H9 (cell line): ENCODE measurements at regions not wholly inside any gene's neighbourhood (a gene's known extent, or its start where the extent isn't known, plus 50 kb on each side); places are given as distances from the start of the nearest gene placed in this dataset.
"Not testable (repeated sequence)": the region's sequence is repeated elsewhere in the genome, so short reads cannot be mapped to it uniquely, and the experiment has no call there.

Experiments
- DNase-seq: peaks from one replicate; pipeline ENCODE4 v3.0.0-alpha.2; 2017
- H2AFZ ChIP-seq: one replicate; pipeline ENCODE4 v1.6.1; 2013; ENCODE audit warnings: mild to moderate bottlenecking, low read length, control low read depth, moderate library complexity
- H2AK5ac ChIP-seq: 2 replicates; pipeline ENCODE4 v1.6.1; 2013; ENCODE audit warnings: low read length, control low read depth, mixed read lengths; ENCODE audit not compliant: insufficient read length
- H2BK120ac ChIP-seq: one replicate; pipeline ENCODE4 v1.6.1; 2013; ENCODE audit warnings: low read depth, mild to moderate bottlenecking, low read length, control low read depth, inconsistent platforms; ENCODE audit not compliant: poor library complexity, severe bottlenecking
- H2BK12ac ChIP-seq: 2 replicates; pipeline ENCODE4 v1.6.1; 2013; ENCODE audit warnings: low read length, control low read depth, mixed read lengths, low read depth; ENCODE audit not compliant: insufficient read length
- H2BK15ac ChIP-seq: 2 replicates; pipeline ENCODE4 v1.6.1; 2013; ENCODE audit warnings: low read depth, low read length, control low read depth
- H2BK20ac ChIP-seq: one replicate; pipeline ENCODE4 v1.6.1; 2013; ENCODE audit warnings: low read depth, mild to moderate bottlenecking, low read length, control low read depth, inconsistent platforms; ENCODE audit not compliant: poor library complexity, severe bottlenecking
- H2BK5ac ChIP-seq: 2 replicates; pipeline ENCODE4 v1.6.1; 2013; ENCODE audit warnings: low read length, control low read depth, mixed read lengths; ENCODE audit not compliant: insufficient read length
- H3K14ac ChIP-seq: 2 replicates; pipeline ENCODE4 v1.6.1; 2013; ENCODE audit warnings: low read length, control low read depth; ENCODE audit not compliant: insufficient read depth
- H3K18ac ChIP-seq: 2 replicates; pipeline ENCODE4 v1.6.1; 2013; ENCODE audit warnings: low read depth, mild to moderate bottlenecking, mixed read lengths, low read length, control low read depth; ENCODE audit not compliant: insufficient read length
- H3K23ac ChIP-seq: 2 replicates; pipeline ENCODE4 v1.6.1; 2013; ENCODE audit warnings: low read length, control low read depth, mixed read lengths, low read depth; ENCODE audit not compliant: insufficient read length
- H3K23me2 ChIP-seq: 2 replicates; pipeline ENCODE4 v1.6.1; 2013; ENCODE audit warnings: low read depth, mild to moderate bottlenecking, mixed read lengths, low read length, control low read depth; ENCODE audit not compliant: insufficient read length, poor library complexity, severe bottlenecking
- H3K27ac ChIP-seq: 2 replicates; pipeline ENCODE4 v1.5.1; 2013; ENCODE audit warnings: low read length, control low read depth, mixed read lengths, low read depth; ENCODE audit not compliant: insufficient read length
- H3K27me3 ChIP-seq: 2 replicates; pipeline ENCODE4 v1.6.1; 2013; ENCODE audit warnings: low read length, control low read depth, inconsistent platforms; ENCODE audit not compliant: insufficient read depth
- H3K4ac ChIP-seq: 2 replicates; pipeline ENCODE4 v1.6.1; 2013; ENCODE audit warnings: low read depth, mild to moderate bottlenecking, control low read depth, inconsistent platforms, low read length, moderate library complexity
- H3K4me1 ChIP-seq: 2 replicates; pipeline ENCODE4 v1.6.1; 2013; ENCODE audit warnings: low read length, control low read depth, inconsistent platforms; ENCODE audit not compliant: insufficient read depth
- H3K4me2 ChIP-seq: 2 replicates; pipeline ENCODE4 v1.6.1; 2013; ENCODE audit warnings: low read length, control low read depth, mixed read lengths; ENCODE audit not compliant: insufficient read length, insufficient read depth
- H3K56ac ChIP-seq: 2 replicates; pipeline ENCODE4 v1.6.1; 2013; ENCODE audit warnings: low read depth, mild to moderate bottlenecking, mixed read lengths, low read length, control low read depth; ENCODE audit not compliant: insufficient read length
- H3K79me1 ChIP-seq: 2 replicates; pipeline ENCODE4 v1.6.1; 2013; ENCODE audit warnings: low read depth, mild to moderate bottlenecking, moderate library complexity, low read length, control low read depth, inconsistent platforms; ENCODE audit not compliant: insufficient read depth, poor library complexity, severe bottlenecking
- H3K79me2 ChIP-seq: 2 replicates; pipeline ENCODE4 v1.6.1; 2013; ENCODE audit warnings: low read length, control low read depth, inconsistent platforms; ENCODE audit not compliant: insufficient read depth
- H3K9ac ChIP-seq: 2 replicates; pipeline ENCODE4 v1.6.1; 2013; ENCODE audit warnings: low read length, control low read depth, mixed read lengths; ENCODE audit not compliant: insufficient read length; ENCODE audit errors: extremely low read depth
- H3K9me3 ChIP-seq: one replicate; pipeline ENCODE4 v1.6.1; 2013; ENCODE audit warnings: low read depth, low read length, inconsistent platforms; ENCODE audit not compliant: control insufficient read depth
- H3T11ph ChIP-seq: one replicate; pipeline ENCODE4 v1.6.1; 2013; ENCODE audit warnings: mild to moderate bottlenecking, low read length, control low read depth, inconsistent platforms
- H4K20me1 ChIP-seq: one replicate; pipeline ENCODE4 v1.6.1; 2013; ENCODE audit not compliant: control insufficient read depth, insufficient read length, insufficient read depth
- H4K5ac ChIP-seq: 2 replicates; pipeline ENCODE4 v1.6.1; 2013; ENCODE audit warnings: low read depth, mild to moderate bottlenecking, mixed read lengths, low read length, control low read depth; ENCODE audit not compliant: insufficient read length
- H4K8ac ChIP-seq: replicated peaks from 2 replicates; pipeline ENCODE4 v1.6.1; 2013; ENCODE audit warnings: low read length, control low read depth, mixed read lengths, low read depth; ENCODE audit not compliant: insufficient read length
- H4K91ac ChIP-seq: 2 replicates; pipeline ENCODE4 v1.6.1; 2013; ENCODE audit warnings: low read depth, mild to moderate bottlenecking, moderate library complexity, mixed read lengths, low read length, control low read depth; ENCODE audit not compliant: insufficient read length
- H3K27ac Mint-ChIP-seq, 3 experiments: 2 replicates in 2 of 3; 3 replicates in 1 of 3; pipeline ENCODE4 v1.8.0; 2020 to 2021; ENCODE audit warnings: mixed read lengths in 3 of 3, mild to moderate bottlenecking in 1 of 3, moderate library complexity in 1 of 3
- H3K27me3 Mint-ChIP-seq: 2 replicates; pipeline ENCODE4 v1.8.0; 2021; ENCODE audit warnings: low read depth, mild to moderate bottlenecking, moderate library complexity, mixed read lengths
- H3K36me3 Mint-ChIP-seq, 3 experiments: 2 replicates in 2 of 3; 3 replicates in 1 of 3; pipeline ENCODE4 v1.8.0; 2020 to 2021; ENCODE audit warnings: low read depth in 3 of 3, mixed read lengths in 3 of 3; ENCODE audit not compliant: insufficient read depth in 1 of 3
- H3K4me1 Mint-ChIP-seq, 2 experiments: 2 replicates each; pipeline ENCODE4 v1.8.0; 2020; ENCODE audit warnings: mixed read lengths in 2 of 2
- H3K4me3 Mint-ChIP-seq, 2 experiments: 2 replicates in 1 of 2; 3 replicates in 1 of 2; pipeline ENCODE4 v1.8.0; 2020 to 2021; ENCODE audit warnings: mild to moderate bottlenecking in 2 of 2, mixed read lengths in 2 of 2, moderate library complexity in 1 of 2
- H3K9me3 Mint-ChIP-seq, 2 experiments: 2 replicates in 1 of 2; 3 replicates in 1 of 2; pipeline ENCODE4 v1.8.0; 2020; ENCODE audit warnings: mild to moderate bottlenecking in 2 of 2, mixed read lengths in 2 of 2, moderate library complexity in 1 of 2
- CTCF ChIP-seq: fragments of 200-600 bp; sonication (generic); conservative IDR thresholded peaks from 3 replicates; pipeline ENCODE4 v1.8.0; 2021; ENCODE audit warnings: antibody characterized with exemption, mild to moderate bottlenecking
- WGBS: extraction: QIAGEN DNeasy Blood & Tissue Kit; methylation state at CpG from one replicate; pipeline ENCODE4 v1.1.7; 2013; ENCODE audit warnings: missing lambda C conversion rate, low lambda C conversion rate, mixed read lengths; ENCODE audit not compliant: insufficient read length; ENCODE audit errors: extremely low coverage; 5-methylcytosine and 5-hydroxymethylcytosine counted together

GRCh38 chr2:240241572-240241971 is 101.1 kb upstream of the OTOS start:
- H3K27me3 Mint-ChIP-seq = peaks cover 28% of the 10 kb centered on the region
- Histone ChIP-seq H2BK12ac (no peak overlapping the region), H2AFZ (no peak overlapping the region), H3K27ac (no peak overlapping the region), H3K27me3 (no peaks in the 10 kb centered on the region), H3K79me1 (no peaks in the 10 kb centered on the region), H2AK5ac (no peak overlapping the region), H3K9me3 (no peaks in the 10 kb centered on the region), H3K18ac (no peak overlapping the region), H2BK20ac (no peak overlapping the region), H2BK5ac (no peak overlapping the region), H4K20me1 (no peaks in the 10 kb centered on the region), H4K5ac (no peak overlapping the region), H3K4me2 (no peak overlapping the region), H3T11ph (no peak overlapping the region), H3K56ac (no peak overlapping the region), H3K9ac (no peak overlapping the region), H3K4me1 (no peaks in the 10 kb centered on the region; the same call in 1 of the 2 replicates), H3K79me2 (no peaks in the 10 kb centered on the region), H3K23me2 (no peaks in the 10 kb centered on the region), H2BK15ac (no peak overlapping the region), H3K4ac (no peak overlapping the region), H4K8ac (no peak overlapping the region), H2BK120ac (no peak overlapping the region), H3K23ac (no peak overlapping the region), H3K14ac (no peak overlapping the region), H4K91ac (no peak overlapping the region)
- DNase-seq = no peak
- no peak overlapping the region for H3K4me3 Mint-ChIP-seq
- H3K9me3 Mint-ChIP-seq = no peaks in the 10 kb centered on the region; a peak in 2 of 5 replicates
- no peaks in the 10 kb centered on the region; a peak in 1 of 7 replicates for H3K36me3 Mint-ChIP-seq
- H3K4me1 Mint-ChIP-seq = peaks cover 3% of the 10 kb centered on the region in 2 experiments; a peak in 3 of 4 replicates
- no CpG with 5 or more reads among the region's 2 CpGs for WGBS
- H3K27ac Mint-ChIP-seq = no peak overlapping the region
- TF ChIP-seq CTCF = no peak

DNA sequence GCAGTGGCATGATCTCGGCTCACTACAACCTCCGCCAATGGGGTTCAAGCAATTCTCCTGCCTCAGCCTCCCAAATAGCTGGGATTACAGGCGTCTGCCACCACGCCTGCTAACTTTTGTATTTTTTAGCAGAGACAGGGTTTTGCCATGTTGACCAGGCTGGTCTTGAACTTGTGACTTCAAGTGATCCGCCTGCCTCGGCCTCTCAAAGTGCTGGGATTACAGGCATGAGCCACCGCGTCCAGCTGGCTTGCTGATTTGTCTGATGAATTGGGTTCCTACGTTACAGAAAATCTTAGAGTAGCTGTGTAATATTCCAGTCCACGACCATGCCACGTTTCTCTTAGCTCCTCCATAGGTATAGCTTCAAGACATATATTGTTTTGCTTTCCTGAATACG is 102.6 kb upstream of the OTOS start:
- H4K20me1 ChIP-seq, H3K27me3 ChIP-seq, H4K8ac ChIP-seq, H3K27ac ChIP-seq, H4K5ac ChIP-seq, H2AFZ ChIP-seq, H3K9ac ChIP-seq, H4K91ac ChIP-seq, H3K27ac Mint-ChIP-seq, H2BK12ac ChIP-seq, H3T11ph ChIP-seq, H3K23me2 ChIP-seq, H2BK20ac ChIP-seq, H3K4me2 ChIP-seq, H3K4me1 ChIP-seq, H2BK120ac ChIP-seq, H3K14ac ChIP-seq, H3K4me1 Mint-ChIP-seq, H3K36me3 Mint-ChIP-seq, H3K4me3 Mint-ChIP-seq, H3K9me3 ChIP-seq, H2AK5ac ChIP-seq, H3K79me1 ChIP-seq, H3K79me2 ChIP-seq, H3K18ac ChIP-seq, DNase-seq, H3K4ac ChIP-seq, H3K9me3 Mint-ChIP-seq, H2BK15ac ChIP-seq, H3K23ac ChIP-seq, H3K56ac ChIP-seq, H2BK5ac ChIP-seq: not testable (repeated sequence)
- peaks cover 28% of the 10 kb centered on the region for H3K27me3 Mint-ChIP-seq
- WGBS = no CpG with 5 or more reads among the region's 12 CpGs
